PFSK-1 (cell line): ENCODE measurements at regions not wholly inside any gene's neighbourhood (a gene's known extent, or its start where the extent isn't known, plus 50 kb on each side); places are given as distances from the start of the nearest gene placed in this dataset.

Experiments
- POLR2AphosphoS5 ChIP-seq: IDR thresholded peaks from 2 replicates; pipeline ENCODE4 v1.6.1; 2012; ENCODE audit warnings: low read depth, mild to moderate bottlenecking, control low read depth, low read length, moderate library complexity
- REST ChIP-seq, 2 experiments: IDR thresholded peaks; 2 replicates each; pipeline versions ENCODE4 v1.6.1 to v1.8.0; 2011 to 2012; ENCODE audit warnings: low read depth in 2 of 2, low read length in 2 of 2, control low read depth in 1 of 2, inconsistent platforms in 1 of 2, mild to moderate bottlenecking in 1 of 2, moderate library complexity in 1 of 2; ENCODE audit not compliant: insufficient read depth in 1 of 2
- SIN3A ChIP-seq: IDR thresholded peaks from 2 replicates; pipeline ENCODE4 v1.6.1; 2012; ENCODE audit warnings: mild to moderate bottlenecking, low read length, moderate library complexity, borderline replicate concordance; ENCODE audit not compliant: insufficient read depth

- no peak for TF ChIP-seq POLR2AphosphoS5
- TF ChIP-seq REST (IDR thresholded peaks at IDR 0.05; ENCODE audit: insufficient read depth in 1 of 2, low read depth in 2 of 2, low read length in 2 of 2): no peak
- no peak for TF ChIP-seq SIN3A
Measured at GRCh38 chr1:81234237-81234636, 566.5 kb upstream of the ADGRL2 start.
